ENCODE measurements at regions not wholly inside any gene's neighbourhood (a gene's known extent, or its start where the extent isn't known, plus 50 kb on each side); places are given as distances from the start of the nearest gene placed in this dataset.

GRCh38 chr16:5385811-5386210, 288.2 kb upstream of the EEF2KMT start:
- no peak for DNase-seq (ENCODE audit: low spot score)

GRCh38 chr16:5385115-5385514, 287.5 kb upstream of the EEF2KMT start:
- DNase-seq (ENCODE audit: low spot score) = no peak

- no peak for DNase-seq (ENCODE audit: low spot score)
These were observed 286.1 kb upstream of the EEF2KMT start for GRCh38 chr16:5383737-5384136.

- no peak for DNase-seq (ENCODE audit: low spot score)
These were observed 284.9 kb upstream of the EEF2KMT start for GRCh38 chr16:5382484-5382883.

GRCh38 chr16:5381481-5381880, 283.9 kb upstream of the EEF2KMT start:
- DNase-seq (ENCODE audit: low spot score) = no peak

- no peak for DNase-seq (ENCODE audit: low spot score)
These were observed 282.4 kb upstream of the EEF2KMT start for GRCh38 chr16:5379954-5380353.

GRCh38 chr16:5378531-5378930, 280.9 kb upstream of the EEF2KMT start:
- no peak for DNase-seq (ENCODE audit: low spot score)

- DNase-seq (ENCODE audit: low spot score) = no peak
These were observed 279.8 kb upstream of the EEF2KMT start for GRCh38 chr16:5377280-5377898.

GRCh38 chr16:5374184-5374583, 276.6 kb upstream of the EEF2KMT start:
- no peak for DNase-seq (ENCODE audit: low spot score)

- no peak for DNase-seq (ENCODE audit: low spot score)
These were observed 270.4 kb upstream of the EEF2KMT start for GRCh38 chr16:5367951-5368350.

GRCh38 chr16:5366126-5366525, 268.5 kb upstream of the EEF2KMT start:
- DNase-seq (ENCODE audit: low spot score) = no peak

GRCh38 chr16:5364186-5364585, 266.6 kb upstream of the EEF2KMT start:
- DNase-seq (ENCODE audit: low spot score) = no peak

- no peak for DNase-seq (ENCODE audit: low spot score)
These were observed 263.7 kb upstream of the EEF2KMT start for GRCh38 chr16:5361322-5361721.

- no peak for DNase-seq (ENCODE audit: low spot score)
These were observed 257.1 kb upstream of the EEF2KMT start for GRCh38 chr16:5354645-5355044.

GRCh38 chr16:5349670-5350517, 252.3 kb upstream of the EEF2KMT start:
- DNase-seq (ENCODE audit: low spot score) = no peak

GRCh38 chr16:5349101-5349500, 251.5 kb upstream of the EEF2KMT start:
- no peak for DNase-seq (ENCODE audit: low spot score)

GRCh38 chr16:5347561-5347960, 250.0 kb upstream of the EEF2KMT start:
- DNase-seq (ENCODE audit: low spot score) = no peak

- DNase-seq (ENCODE audit: low spot score) = no peak
These were observed 239.3 kb upstream of the EEF2KMT start for GRCh38 chr16:5336941-5337340.

- DNase-seq (ENCODE audit: low spot score) = no peak
These were observed 236.4 kb upstream of the EEF2KMT start for GRCh38 chr16:5333991-5334390.

GRCh38 chr16:5333126-5333525, 235.5 kb upstream of the EEF2KMT start:
- no peak for DNase-seq (ENCODE audit: low spot score)

GRCh38 chr16:5330058-5330457, 232.5 kb upstream of the EEF2KMT start:
- no peak for DNase-seq (ENCODE audit: low spot score)

GRCh38 chr16:5328546-5328945, 231.0 kb upstream of the EEF2KMT start:
- no peak for DNase-seq (ENCODE audit: low spot score)

- no peak for DNase-seq (ENCODE audit: low spot score)
These were observed 228.8 kb upstream of the EEF2KMT start for GRCh38 chr16:5326395-5326794.

All from HT-29 (cell line).